ENCODE measurements at regions not wholly inside any gene's neighbourhood (a gene's known extent, or its start where the extent isn't known, plus 50 kb on each side); places are given as distances from the start of the nearest gene placed in this dataset.

DNA sequence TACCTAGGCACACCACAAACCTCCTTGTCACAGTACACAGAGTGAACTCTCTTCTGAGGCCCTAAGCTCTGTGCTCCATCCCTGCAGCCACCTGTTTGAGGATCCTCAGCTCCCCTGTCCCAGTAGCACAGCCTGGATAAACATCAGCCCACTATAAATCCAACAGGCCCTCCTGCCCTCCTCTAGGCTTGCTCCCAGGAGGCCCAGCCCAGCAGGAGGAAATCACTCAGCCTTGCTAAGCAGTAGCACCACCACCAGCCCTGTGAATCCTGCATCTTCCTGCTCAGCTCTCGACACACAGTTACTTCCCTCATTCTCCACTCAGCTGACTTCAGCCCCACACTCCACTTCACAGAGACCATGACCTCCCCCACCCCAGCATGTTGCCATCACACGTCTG is 273.9 kb downstream of the BCOR start:
- no peaks in the 10 kb centered on the region for H3K36me3 Mint-ChIP-seq (ENCODE audit: low read depth)

GRCh38 chrX:39826813-39827543 is 270.8 kb downstream of the BCOR start:
- H3K27me3 Mint-ChIP-seq = peaks cover 25% of the 10 kb centered on the region
- H3K9me3 Mint-ChIP-seq = no peaks in the 10 kb centered on the region
- no peaks in the 10 kb centered on the region for H3K36me3 Mint-ChIP-seq (ENCODE audit: low read depth)
- intact Hi-C loops (cut with micrococcal nuclease) = no loop called here
- no peak overlapping the region for H3K27ac Mint-ChIP-seq
- peaks cover 6% of the 10 kb centered on the region for H3K4me1 Mint-ChIP-seq (ENCODE audit: low read depth)
- no peak overlapping the region for H3K4me3 Mint-ChIP-seq

More for the DNA sequence above, 273.9 kb downstream of the BCOR start:
- Mint-ChIP-seq H3K27me3 (peaks cover 49% of the 10 kb centered on the region), H3K4me1 (ENCODE audit: low read depth) (peaks cover 6% of the 10 kb centered on the region), H3K27ac (no peak overlapping the region), H3K9me3 (no peaks in the 10 kb centered on the region), H3K4me3 (no peak overlapping the region)
- intact Hi-C loops (cut with micrococcal nuclease) = no loop called here

GRCh38 chrX:39827951-39828350 is 269.8 kb downstream of the BCOR start:
- H3K27ac Mint-ChIP-seq = no peak overlapping the region
- intact Hi-C loops (cut with micrococcal nuclease) = no loop called here
- peaks cover 17% of the 10 kb centered on the region for H3K27me3 Mint-ChIP-seq
- no peaks in the 10 kb centered on the region for H3K36me3 Mint-ChIP-seq (ENCODE audit: low read depth)
- H3K4me1 Mint-ChIP-seq (ENCODE audit: low read depth) = peaks cover 6% of the 10 kb centered on the region
- H3K4me3 Mint-ChIP-seq = no peak overlapping the region
- no peaks in the 10 kb centered on the region for H3K9me3 Mint-ChIP-seq

DNA sequence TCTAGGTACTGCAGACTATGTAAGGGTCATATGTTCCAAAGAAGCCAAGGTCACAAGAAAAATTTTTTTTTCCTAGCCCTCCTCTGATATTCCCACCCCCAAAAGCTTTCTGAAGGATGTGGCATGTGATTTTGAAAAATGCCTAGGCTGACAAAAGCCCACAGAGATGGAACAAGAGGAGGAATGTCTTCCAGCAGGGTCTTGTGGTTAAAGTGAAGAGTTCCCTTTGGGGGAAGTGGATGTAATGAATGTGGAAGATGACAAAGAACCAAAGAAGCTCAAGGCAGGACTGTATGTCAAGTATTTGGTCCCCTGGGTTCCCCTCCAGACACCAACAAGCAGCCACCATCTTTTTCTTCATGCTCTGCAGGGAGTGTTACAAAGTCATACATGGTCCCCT is 268.8 kb downstream of the BCOR start:
- no peaks in the 10 kb centered on the region for H3K9me3 Mint-ChIP-seq
- H3K4me3 Mint-ChIP-seq = no peak overlapping the region
- no peaks in the 10 kb centered on the region for H3K36me3 Mint-ChIP-seq (ENCODE audit: low read depth)
- H3K27me3 Mint-ChIP-seq = peaks cover 12% of the 10 kb centered on the region
- no peak overlapping the region for H3K27ac Mint-ChIP-seq
- intact Hi-C loops (cut with micrococcal nuclease) = no loop called here
- peaks cover 3% of the 10 kb centered on the region for H3K4me1 Mint-ChIP-seq (ENCODE audit: low read depth)

DNA sequence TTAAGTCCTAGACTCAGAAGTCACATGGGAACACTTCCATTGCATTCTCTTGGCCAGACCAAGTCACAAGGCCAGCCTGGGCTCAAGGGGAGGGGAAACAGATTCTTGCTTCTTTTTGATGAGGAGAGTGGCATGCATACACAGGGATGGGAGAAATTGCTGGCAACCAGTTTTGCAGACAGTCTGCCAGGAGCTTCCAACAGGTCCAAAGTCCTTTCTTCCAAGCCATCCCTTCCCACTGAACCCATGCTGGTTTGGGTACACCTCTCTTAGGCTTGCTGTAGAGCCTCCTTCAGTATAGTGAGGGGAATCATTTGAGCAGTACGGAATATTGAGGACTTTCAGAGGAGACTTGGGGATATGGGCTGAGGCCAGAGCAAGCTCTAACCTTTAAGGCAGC is 267.8 kb downstream of the BCOR start:
- peaks cover 6% of the 10 kb centered on the region for H3K27me3 Mint-ChIP-seq
- no peaks in the 10 kb centered on the region for H3K4me1 Mint-ChIP-seq (ENCODE audit: low read depth)
- H3K36me3 Mint-ChIP-seq (ENCODE audit: low read depth) = no peaks in the 10 kb centered on the region
- no peak overlapping the region for H3K27ac Mint-ChIP-seq
- no peak overlapping the region for H3K4me3 Mint-ChIP-seq
- H3K9me3 Mint-ChIP-seq = no peaks in the 10 kb centered on the region
- intact Hi-C loops (cut with micrococcal nuclease) = no loop called here

- no peak overlapping the region for H3K27ac Mint-ChIP-seq
- no peak overlapping the region for H3K4me3 Mint-ChIP-seq
- H3K9me3 Mint-ChIP-seq = no peaks in the 10 kb centered on the region
- H3K4me1 Mint-ChIP-seq (ENCODE audit: low read depth) = no peaks in the 10 kb centered on the region
- intact Hi-C loops (cut with micrococcal nuclease) = no loop called here
- peaks cover 4% of the 10 kb centered on the region for H3K27me3 Mint-ChIP-seq
- no peaks in the 10 kb centered on the region for H3K36me3 Mint-ChIP-seq (ENCODE audit: low read depth)
Measured at GRCh38 chrX:39830414-39830813, 267.3 kb downstream of the BCOR start.

DNA sequence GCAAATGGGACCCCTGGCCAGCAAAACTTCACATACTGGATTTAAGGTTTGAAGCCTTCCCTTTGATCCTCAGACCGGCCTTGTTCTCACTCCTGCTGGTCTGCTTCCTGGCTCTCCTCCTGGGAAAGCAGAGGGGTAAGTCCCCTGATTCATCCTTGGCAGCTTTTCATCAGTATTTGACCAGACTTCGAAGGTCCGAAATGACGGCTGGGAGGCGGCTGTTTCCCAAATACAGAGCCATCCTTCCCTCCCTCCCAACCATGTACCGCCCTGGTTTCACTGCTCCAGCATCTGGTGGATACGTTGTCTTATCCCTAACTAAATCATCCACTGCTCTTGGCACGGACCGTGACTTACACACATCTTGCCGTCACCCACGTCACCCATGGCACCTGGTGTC is 265.5 kb downstream of the BCOR start:
- Mint-ChIP-seq H3K27ac (no peak overlapping the region), H3K9me3 (no peaks in the 10 kb centered on the region), H3K4me1 (ENCODE audit: low read depth) (no peaks in the 10 kb centered on the region), H3K27me3 (peaks cover 4% of the 10 kb centered on the region), H3K4me3 (no peak overlapping the region), H3K36me3 (ENCODE audit: low read depth) (no peaks in the 10 kb centered on the region)
- intact Hi-C loops (cut with micrococcal nuclease) = no loop called here

GRCh38 chrX:39834600-39834999 is 263.2 kb downstream of the BCOR start:
- Mint-ChIP-seq H3K4me3 (no peak overlapping the region), H3K4me1 (ENCODE audit: low read depth) (no peaks in the 10 kb centered on the region), H3K36me3 (ENCODE audit: low read depth) (no peaks in the 10 kb centered on the region), H3K9me3 (no peaks in the 10 kb centered on the region), H3K27ac (no peak overlapping the region), H3K27me3 (peaks cover 3% of the 10 kb centered on the region)
- intact Hi-C loops (cut with micrococcal nuclease) = no loop called here

DNA sequence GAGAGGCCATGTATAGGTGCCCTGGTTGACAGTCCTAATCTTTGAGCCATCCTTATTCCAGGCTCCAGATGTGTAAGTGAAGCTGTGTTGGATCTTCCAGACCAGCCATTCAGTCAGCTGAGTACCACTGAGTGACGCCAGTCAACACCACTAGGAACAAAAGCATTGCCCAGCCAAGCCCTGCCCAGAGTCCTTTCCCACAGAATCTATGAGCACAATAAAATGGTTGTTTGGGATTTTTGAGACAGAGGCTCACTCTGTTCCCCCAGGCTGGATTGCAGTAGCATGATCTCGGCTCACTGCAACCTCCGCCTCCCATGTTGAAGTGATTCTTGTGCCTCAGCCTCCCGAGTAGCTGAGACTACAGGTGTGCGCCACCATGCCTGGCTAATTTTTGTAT is 262.5 kb downstream of the BCOR start:
- Mint-ChIP-seq H3K4me3 (no peak overlapping the region), H3K4me1 (ENCODE audit: low read depth) (no peaks in the 10 kb centered on the region), H3K9me3 (no peaks in the 10 kb centered on the region), H3K27me3 (no peaks in the 10 kb centered on the region), H3K27ac (no peak overlapping the region), H3K36me3 (ENCODE audit: low read depth) (no peaks in the 10 kb centered on the region)
- intact Hi-C loops (cut with micrococcal nuclease) = no loop called here

DNA sequence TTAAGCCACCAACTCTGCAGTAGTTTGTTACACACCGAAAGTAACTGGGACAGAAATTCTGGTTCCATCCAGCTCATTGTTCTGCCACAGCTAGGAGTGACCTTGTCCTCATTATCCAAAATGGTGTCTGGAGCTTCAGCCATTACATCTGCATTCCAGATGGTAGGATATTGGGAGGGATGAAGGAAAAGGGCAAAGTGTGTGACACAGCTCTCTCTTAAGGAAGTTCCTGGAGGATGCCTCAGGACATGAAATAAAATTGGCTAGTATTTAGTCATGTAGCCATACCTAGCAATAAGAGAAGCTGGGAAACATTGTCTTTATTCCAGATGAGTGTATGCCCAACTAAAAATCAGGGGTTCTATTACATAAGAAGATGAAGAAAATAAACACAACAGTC is 262.0 kb downstream of the BCOR start:
- no peaks in the 10 kb centered on the region for H3K27me3 Mint-ChIP-seq
- H3K36me3 Mint-ChIP-seq (ENCODE audit: low read depth) = no peaks in the 10 kb centered on the region
- no peaks in the 10 kb centered on the region for H3K4me1 Mint-ChIP-seq (ENCODE audit: low read depth)
- intact Hi-C loops (cut with micrococcal nuclease) = no loop called here
- H3K9me3 Mint-ChIP-seq = no peaks in the 10 kb centered on the region
- H3K4me3 Mint-ChIP-seq = no peak overlapping the region
- H3K27ac Mint-ChIP-seq = no peak overlapping the region

DNA sequence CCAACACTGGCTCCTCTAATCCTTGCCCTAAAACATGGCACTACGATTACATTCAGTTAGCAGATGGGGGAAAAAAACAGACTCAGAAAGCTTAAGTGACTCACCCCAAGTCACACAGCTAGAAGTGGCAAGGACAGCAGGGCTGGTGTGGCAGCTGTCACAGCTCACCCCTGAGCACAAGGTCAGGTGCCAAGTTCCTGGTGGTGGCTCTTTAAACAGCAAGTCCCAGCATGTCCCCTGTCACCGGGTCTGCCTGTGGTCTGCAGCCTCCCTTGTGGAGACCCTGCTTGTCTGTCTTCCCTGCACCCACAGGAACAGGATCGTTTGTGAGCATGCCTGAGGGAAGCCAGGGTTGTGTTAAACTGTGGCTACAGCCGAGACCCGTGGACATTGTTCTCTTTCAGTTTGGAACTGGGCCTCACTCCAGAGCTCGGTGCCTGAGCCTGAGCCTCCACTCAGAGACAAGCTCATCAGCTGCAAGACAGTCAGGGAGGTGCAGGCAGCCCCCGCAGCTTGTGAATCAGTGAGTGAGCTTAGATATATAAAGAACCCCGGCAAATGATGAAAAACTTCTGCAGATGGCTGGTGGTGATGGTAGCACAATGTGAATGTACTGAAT is 260.8 kb downstream of the BCOR start:
- intact Hi-C loops (cut with micrococcal nuclease) = no loop called here
- Mint-ChIP-seq H3K36me3 (ENCODE audit: low read depth) (no peaks in the 10 kb centered on the region), H3K4me1 (ENCODE audit: low read depth) (no peaks in the 10 kb centered on the region), H3K4me3 (no peak overlapping the region), H3K9me3 (no peaks in the 10 kb centered on the region), H3K27me3 (peaks cover 2% of the 10 kb centered on the region), H3K27ac (no peak overlapping the region)

- intact Hi-C loops (cut with micrococcal nuclease) = no loop called here
- Mint-ChIP-seq H3K9me3 (no peaks in the 10 kb centered on the region), H3K4me1 (ENCODE audit: low read depth) (no peaks in the 10 kb centered on the region), H3K36me3 (ENCODE audit: low read depth) (no peaks in the 10 kb centered on the region), H3K27me3 (peaks cover 2% of the 10 kb centered on the region), H3K27ac (no peak overlapping the region), H3K4me3 (no peak overlapping the region)
Measured at GRCh38 chrX:39837688-39838087, 260.1 kb downstream of the BCOR start.

DNA sequence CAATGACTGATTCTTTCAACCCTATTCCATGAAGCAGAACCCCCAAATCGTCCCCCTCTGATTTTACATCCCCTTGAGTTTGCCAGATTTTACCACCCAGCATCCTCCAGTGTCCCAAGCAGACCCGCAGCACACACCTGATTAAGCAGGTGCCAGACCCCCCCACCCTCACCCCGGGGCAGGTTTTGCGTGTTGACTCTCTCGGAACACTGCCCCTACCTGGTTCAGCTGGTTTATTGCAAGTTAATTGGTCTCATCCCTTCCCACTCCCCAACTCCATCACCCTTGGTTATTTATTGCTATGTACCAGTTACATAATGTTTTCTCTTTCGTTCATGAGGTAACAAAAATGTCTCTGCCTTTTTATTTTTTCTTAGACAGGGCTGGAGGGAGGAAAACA is 258.4 kb downstream of the BCOR start:
- Mint-ChIP-seq H3K4me3 (no peak overlapping the region), H3K27ac (no peak overlapping the region), H3K9me3 (no peaks in the 10 kb centered on the region), H3K4me1 (ENCODE audit: low read depth) (no peaks in the 10 kb centered on the region), H3K27me3 (peaks cover 2% of the 10 kb centered on the region), H3K36me3 (ENCODE audit: low read depth) (no peaks in the 10 kb centered on the region)
- intact Hi-C loops (cut with micrococcal nuclease) = no loop called here

DNA sequence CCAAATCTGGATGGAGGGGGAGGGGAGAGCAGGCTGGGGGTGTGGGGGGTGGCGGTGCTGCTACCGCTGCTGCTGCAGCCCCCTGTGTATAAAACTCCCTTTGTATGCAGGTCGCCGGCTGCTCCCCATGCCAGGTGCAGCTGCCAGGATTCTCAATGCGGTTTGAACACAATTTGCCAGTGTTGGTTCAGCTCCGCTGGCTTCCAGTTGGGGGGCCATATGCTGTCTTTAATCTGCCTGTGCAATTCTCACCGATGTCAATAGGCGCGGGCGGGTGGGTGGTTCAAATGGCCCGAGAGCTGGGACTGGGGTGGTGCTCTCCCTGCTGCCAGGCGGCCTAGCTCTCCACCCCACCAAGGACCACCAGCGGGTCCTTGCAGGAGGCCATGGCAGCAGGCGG is 257.6 kb downstream of the BCOR start:
- Mint-ChIP-seq H3K27ac (no peak overlapping the region), H3K9me3 (no peaks in the 10 kb centered on the region), H3K4me3 (no peak overlapping the region), H3K27me3 (peaks cover 2% of the 10 kb centered on the region), H3K4me1 (ENCODE audit: low read depth) (no peaks in the 10 kb centered on the region), H3K36me3 (ENCODE audit: low read depth) (no peaks in the 10 kb centered on the region)
- intact Hi-C loops (cut with micrococcal nuclease) = no loop called here

- no peaks in the 10 kb centered on the region for H3K4me1 Mint-ChIP-seq (ENCODE audit: low read depth)
- H3K4me3 Mint-ChIP-seq = no peak overlapping the region
- no peak overlapping the region for H3K27ac Mint-ChIP-seq
- intact Hi-C loops (cut with micrococcal nuclease) = no loop called here
- H3K27me3 Mint-ChIP-seq = peaks cover 2% of the 10 kb centered on the region
- H3K9me3 Mint-ChIP-seq = no peaks in the 10 kb centered on the region
- H3K36me3 Mint-ChIP-seq (ENCODE audit: low read depth) = no peaks in the 10 kb centered on the region
Measured at GRCh38 chrX:39840581-39841093, 257.1 kb downstream of the BCOR start.
